GM19455 (cell line): ENCODE measurements at regions not wholly inside any gene's neighbourhood (a gene's known extent, or its start where the extent isn't known, plus 50 kb on each side); places are given as distances from the start of the nearest gene placed in this dataset.

Experiments used
- ATAC-seq: cut with Tn5 transposase; IDR thresholded peaks from one replicate; pipeline ENCODE4 v1.9.1; 2021; ENCODE audit not compliant: unreplicated experiment

DNA sequence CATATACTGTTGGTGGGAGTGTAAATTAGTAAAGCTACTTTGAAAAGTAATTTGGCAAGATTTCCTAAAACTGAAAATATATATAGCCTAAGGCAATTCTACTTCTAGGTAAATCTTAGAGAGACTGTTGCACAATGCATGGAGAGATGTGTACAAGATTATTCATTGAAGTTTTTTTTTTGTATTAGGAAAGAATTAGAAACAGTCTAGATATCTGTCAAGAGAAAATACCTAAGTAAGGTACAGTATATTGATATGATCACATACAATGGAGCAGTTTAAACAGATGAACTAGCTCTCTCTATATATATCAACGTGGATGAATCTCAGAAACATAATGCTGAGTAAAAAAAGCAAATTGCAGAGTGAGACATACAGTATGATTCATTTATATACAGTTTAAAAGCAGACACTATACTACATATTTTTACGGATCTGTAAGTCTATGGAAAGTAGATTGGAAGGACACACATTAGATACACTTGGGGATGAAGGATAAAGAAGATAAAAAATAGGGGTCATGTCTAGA, 59.3 kb upstream of the ACVR1 start:
- ATAC-seq = no peak

GRCh38 chr2:157934684-157935377, 58.7 kb upstream of the ACVR1 start:
- no peak for ATAC-seq

GRCh38 chr2:157933160-157933920, 57.2 kb upstream of the ACVR1 start:
- ATAC-seq = no peak

DNA sequence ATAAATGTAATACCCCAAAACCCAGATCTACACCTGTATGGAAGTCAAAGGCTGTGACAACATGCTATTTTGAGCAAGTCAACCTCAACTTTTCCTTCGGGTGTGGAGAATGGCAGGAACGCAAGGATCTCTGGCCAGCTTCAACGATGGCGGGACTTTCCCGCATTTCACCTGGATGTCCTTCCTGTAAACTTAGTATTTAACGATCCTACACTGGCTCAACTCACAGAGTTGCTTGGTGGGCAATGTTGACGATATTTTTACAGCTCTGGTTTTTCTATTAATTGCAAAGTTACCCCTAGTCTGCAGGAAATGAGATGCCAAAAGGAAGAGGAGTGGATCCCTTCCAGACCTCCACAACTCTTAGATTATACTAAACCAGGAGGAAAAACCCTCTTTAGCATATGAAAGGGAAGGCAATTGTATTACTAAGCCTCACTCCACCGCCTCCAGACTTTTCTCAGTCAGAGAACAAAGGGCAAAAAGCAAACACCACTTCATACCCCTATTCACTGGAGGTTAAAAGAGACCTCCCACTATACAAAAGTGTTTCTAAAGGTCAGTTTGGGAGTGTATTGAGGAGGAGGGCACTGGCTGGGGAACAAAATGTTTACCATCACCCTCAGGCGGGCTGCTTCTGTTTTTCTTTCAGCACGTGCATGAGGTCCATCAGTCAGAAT, 56.5 kb upstream of the ACVR1 start:
- no peak for ATAC-seq

- ATAC-seq = no peak
Measured at GRCh38 chr2:157931542-157931941, 55.4 kb upstream of the ACVR1 start.

GRCh38 chr2:157930728-157931127, 54.6 kb upstream of the ACVR1 start:
- ATAC-seq = no peak

GRCh38 chr2:157929871-157930667, 53.9 kb upstream of the ACVR1 start:
- no peak for ATAC-seq

DNA sequence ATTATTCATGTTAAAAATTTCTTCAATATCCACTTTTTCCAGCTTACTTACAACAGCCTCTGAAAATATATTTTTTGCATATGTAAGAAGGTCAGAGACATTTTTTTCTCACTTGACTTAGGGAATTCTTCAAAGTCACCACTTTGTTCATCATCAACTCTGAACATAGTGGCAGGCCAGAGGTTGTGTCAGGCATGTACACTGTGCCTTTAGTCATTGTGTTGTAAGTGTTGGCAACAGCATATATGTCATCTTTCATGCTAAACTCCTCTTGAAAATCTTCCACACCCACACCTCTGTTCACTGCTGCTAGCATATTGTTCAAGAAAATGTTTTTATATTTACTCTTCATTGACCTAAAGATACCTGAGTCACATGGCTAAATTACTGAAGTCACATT, 52.2 kb upstream of the ACVR1 start:
- ATAC-seq = no peak

DNA sequence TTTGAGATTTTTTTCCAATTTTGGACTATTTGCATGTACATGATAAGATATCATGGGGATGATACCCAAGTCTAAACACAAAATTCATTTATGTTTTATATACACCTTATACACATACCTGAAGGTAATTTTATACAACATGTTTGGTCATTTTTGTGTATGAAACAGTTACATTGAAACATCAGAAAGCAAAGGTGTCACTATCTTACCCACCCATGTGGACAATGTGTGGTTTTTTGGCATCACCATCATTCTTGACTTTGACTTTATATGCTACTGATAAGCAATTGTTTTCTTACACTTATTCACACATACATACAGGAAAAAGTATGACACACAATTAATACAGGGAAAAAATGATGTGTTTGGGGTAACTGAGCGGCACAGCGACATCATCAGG, 51.0 kb upstream of the ACVR1 start:
- ATAC-seq = no peak
